ENCODE measurements at regions not wholly inside any gene's neighbourhood (a gene's known extent, or its start where the extent isn't known, plus 50 kb on each side); places are given as distances from the start of the nearest gene placed in this dataset.

DNA sequence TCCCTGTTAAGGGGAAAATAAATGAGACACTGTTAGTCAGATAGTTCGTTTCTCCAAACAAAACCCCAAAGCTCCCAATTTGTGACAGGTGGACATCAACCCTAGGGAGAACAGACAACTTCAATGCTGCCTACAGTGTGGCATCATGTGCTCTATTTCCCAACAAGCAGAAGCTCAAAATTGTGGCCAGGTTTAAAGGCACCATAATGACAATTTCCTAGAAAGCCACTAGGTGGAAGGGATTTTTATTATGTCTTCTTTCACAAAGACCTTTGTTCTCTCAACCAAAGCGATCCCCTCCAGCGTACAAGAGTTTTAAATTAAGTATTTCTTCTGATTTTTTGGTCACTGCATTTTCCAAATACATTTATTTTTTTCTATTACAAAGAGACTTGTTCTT is 88.0 kb upstream of the MBIP start:
- BruUV-seq (replicated peaks) = no TSS peak
- TF ChIP-seq HDAC2 (IDR thresholded peaks at IDR 0.05) = no peak
- TF ChIP-seq, protein P1, sequence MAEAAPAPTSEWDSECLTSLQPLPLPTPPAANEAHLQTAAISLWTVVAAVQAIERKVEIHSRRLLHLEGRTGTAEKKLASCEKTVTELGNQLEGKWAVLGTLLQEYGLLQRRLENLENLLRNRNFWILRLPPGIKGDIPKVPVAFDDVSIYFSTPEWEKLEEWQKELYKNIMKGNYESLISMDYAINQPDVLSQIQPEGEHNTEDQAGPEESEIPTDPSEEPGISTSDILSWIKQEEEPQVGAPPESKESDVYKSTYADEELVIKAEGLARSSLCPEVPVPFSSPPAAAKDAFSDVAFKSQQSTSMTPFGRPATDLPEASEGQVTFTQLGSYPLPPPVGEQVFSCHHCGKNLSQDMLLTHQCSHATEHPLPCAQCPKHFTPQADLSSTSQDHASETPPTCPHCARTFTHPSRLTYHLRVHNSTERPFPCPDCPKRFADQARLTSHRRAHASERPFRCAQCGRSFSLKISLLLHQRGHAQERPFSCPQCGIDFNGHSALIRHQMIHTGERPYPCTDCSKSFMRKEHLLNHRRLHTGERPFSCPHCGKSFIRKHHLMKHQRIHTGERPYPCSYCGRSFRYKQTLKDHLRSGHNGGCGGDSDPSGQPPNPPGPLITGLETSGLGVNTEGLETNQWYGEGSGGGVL (CRISPR knock-in tag; IDR thresholded peaks at IDR 0.05) = no peak
- TF ChIP-seq, protein P2, sequence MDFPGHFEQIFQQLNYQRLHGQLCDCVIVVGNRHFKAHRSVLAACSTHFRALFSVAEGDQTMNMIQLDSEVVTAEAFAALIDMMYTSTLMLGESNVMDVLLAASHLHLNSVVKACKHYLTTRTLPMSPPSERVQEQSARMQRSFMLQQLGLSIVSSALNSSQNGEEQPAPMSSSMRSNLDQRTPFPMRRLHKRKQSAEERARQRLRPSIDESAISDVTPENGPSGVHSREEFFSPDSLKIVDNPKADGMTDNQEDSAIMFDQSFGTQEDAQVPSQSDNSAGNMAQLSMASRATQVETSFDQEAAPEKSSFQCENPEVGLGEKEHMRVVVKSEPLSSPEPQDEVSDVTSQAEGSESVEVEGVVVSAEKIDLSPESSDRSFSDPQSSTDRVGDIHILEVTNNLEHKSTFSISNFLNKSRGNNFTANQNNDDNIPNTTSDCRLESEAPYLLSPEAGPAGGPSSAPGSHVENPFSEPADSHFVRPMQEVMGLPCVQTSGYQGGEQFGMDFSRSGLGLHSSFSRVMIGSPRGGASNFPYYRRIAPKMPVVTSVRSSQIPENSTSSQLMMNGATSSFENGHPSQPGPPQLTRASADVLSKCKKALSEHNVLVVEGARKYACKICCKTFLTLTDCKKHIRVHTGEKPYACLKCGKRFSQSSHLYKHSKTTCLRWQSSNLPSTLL (IDR thresholded peaks at IDR 0.05) = no peak
- TF ChIP-seq, protein P3, sequence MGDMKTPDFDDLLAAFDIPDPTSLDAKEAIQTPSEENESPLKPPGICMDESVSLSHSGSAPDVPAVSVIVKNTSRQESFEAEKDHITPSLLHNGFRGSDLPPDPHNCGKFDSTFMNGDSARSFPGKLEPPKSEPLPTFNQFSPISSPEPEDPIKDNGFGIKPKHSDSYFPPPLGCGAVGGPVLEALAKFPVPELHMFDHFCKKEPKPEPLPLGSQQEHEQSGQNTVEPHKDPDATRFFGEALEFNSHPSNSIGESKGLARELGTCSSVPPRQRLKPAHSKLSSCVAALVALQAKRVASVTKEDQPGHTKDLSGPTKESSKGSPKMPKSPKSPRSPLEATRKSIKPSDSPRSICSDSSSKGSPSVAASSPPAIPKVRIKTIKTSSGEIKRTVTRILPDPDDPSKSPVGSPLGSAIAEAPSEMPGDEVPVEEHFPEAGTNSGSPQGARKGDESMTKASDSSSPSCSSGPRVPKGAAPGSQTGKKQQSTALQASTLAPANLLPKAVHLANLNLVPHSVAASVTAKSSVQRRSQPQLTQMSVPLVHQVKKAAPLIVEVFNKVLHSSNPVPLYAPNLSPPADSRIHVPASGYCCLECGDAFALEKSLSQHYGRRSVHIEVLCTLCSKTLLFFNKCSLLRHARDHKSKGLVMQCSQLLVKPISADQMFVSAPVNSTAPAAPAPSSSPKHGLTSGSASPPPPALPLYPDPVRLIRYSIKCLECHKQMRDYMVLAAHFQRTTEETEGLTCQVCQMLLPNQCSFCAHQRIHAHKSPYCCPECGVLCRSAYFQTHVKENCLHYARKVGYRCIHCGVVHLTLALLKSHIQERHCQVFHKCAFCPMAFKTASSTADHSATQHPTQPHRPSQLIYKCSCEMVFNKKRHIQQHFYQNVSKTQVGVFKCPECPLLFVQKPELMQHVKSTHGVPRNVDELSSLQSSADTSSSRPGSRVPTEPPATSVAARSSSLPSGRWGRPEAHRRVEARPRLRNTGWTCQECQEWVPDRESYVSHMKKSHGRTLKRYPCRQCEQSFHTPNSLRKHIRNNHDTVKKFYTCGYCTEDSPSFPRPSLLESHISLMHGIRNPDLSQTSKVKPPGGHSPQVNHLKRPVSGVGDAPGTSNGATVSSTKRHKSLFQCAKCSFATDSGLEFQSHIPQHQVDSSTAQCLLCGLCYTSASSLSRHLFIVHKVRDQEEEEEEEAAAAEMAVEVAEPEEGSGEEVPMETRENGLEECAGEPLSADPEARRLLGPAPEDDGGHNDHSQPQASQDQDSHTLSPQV (IDR thresholded peaks at IDR 0.05) = no peak
- TF ChIP-seq RBBP5 (IDR thresholded peaks at IDR 0.05; ENCODE audit: borderline replicate concordance, insufficient read depth, low read length, poor library complexity, severe bottlenecking) = no peak
- TF ChIP-seq, protein P4, sequence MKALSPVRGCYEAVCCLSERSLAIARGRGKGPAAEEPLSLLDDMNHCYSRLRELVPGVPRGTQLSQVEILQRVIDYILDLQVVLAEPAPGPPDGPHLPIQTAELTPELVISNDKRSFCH (CRISPR knock-in tag; IDR thresholded peaks at IDR 0.05) = no peak
- TF ChIP-seq, protein P4 (tag; IDR thresholded peaks at IDR 0.05) = no peak
- no peak for TF ChIP-seq DMBX1 (CRISPR knock-in tag; IDR thresholded peaks at IDR 0.05; ENCODE audit: borderline replicate concordance)
- TF ChIP-seq, protein P5, sequence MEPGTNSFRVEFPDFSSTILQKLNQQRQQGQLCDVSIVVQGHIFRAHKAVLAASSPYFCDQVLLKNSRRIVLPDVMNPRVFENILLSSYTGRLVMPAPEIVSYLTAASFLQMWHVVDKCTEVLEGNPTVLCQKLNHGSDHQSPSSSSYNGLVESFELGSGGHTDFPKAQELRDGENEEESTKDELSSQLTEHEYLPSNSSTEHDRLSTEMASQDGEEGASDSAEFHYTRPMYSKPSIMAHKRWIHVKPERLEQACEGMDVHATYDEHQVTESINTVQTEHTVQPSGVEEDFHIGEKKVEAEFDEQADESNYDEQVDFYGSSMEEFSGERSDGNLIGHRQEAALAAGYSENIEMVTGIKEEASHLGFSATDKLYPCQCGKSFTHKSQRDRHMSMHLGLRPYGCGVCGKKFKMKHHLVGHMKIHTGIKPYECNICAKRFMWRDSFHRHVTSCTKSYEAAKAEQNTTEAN (CRISPR knock-in tag; IDR thresholded peaks at IDR 0.05) = no peak
- no peak for TF ChIP-seq FOXJ2 (tag; IDR thresholded peaks at IDR 0.05)
- TF ChIP-seq ARID1B (IDR thresholded peaks at IDR 0.05) = no peak
- TF ChIP-seq, protein P6, sequence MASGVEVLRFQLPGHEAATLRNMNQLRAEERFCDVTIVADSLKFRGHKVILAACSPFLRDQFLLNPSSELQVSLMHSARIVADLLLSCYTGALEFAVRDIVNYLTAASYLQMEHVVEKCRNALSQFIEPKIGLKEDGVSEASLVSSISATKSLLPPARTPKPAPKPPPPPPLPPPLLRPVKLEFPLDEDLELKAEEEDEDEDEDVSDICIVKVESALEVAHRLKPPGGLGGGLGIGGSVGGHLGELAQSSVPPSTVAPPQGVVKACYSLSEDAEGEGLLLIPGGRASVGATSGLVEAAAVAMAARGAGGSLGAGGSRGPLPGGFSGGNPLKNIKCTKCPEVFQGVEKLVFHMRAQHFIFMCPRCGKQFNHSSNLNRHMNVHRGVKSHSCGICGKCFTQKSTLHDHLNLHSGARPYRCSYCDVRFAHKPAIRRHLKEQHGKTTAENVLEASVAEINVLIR (CRISPR knock-in tag; IDR thresholded peaks at IDR 0.05) = no peak

More for the DNA sequence above, 88.0 kb upstream of the MBIP start:
- Histone ChIP-seq H2AFZ (ENCODE audit: low read depth, low read length) (no peak overlapping the region), H3K4me1 (replicated peaks in 1 of 2; ENCODE audit: control insufficient read depth in 2 of 2, insufficient read depth in 2 of 2, low read length in 2 of 2) (no peaks in the 10 kb centered on the region), H3K27me3 (ENCODE audit: control insufficient read depth in 2 of 2, insufficient read depth in 2 of 2, low read length in 2 of 2) (no peaks in the 10 kb centered on the region), H3K9me3 (replicated peaks; ENCODE audit: control insufficient read depth, insufficient read depth, low read depth, low read length) (no peaks in the 10 kb centered on the region), H4K20me1 (replicated peaks; ENCODE audit: control insufficient read depth, insufficient read depth, low read length) (no peaks in the 10 kb centered on the region), H3K36me3 (ENCODE audit: control insufficient read depth, insufficient read depth, low read length) (no peaks in the 10 kb centered on the region), H3K79me2 (ENCODE audit: control insufficient read depth, insufficient read depth, low read length) (no peaks in the 10 kb centered on the region), H3K27ac (ENCODE audit: extremely low read depth, low read depth, low read length) (no peak overlapping the region), H3K9me1 (ENCODE audit: control insufficient read depth, insufficient read depth, low read length) (no peaks in the 10 kb centered on the region), H3K4me3 (no peak overlapping the region), H3K4me2 (ENCODE audit: insufficient read depth, low read length) (no peak overlapping the region), H3K9ac (ENCODE audit: insufficient read depth in 1 of 2, low read depth in 2 of 2, low read length in 2 of 2) (no peak overlapping the region)
- in situ Hi-C loops (cut with MboI) = no loop called here
- WGBS (ENCODE audit: insufficient coverage, low coverage, missing lambda C conversion rate) = 0% methylated on average over 3 of the region's 3 CpGs
- CTCF ChIA-PET (ENCODE audit: low intra/inter-chr PET ratio) = no interaction called here
- FAIRE-seq (no peak), DNase-seq (ENCODE audit: extremely low read depth in 1 of 4, low spot score in 3 of 4) (no peak), ATAC-seq (no peak)
- POLR2A ChIA-PET = no interaction called here
- intact Hi-C loops (cut with micrococcal nuclease) = no loop called here
